Suppressor macrophage treated with lipopolysaccharide for 4 hours (primary cell): ENCODE measurements at regions not wholly inside any gene's neighbourhood (a gene's known extent, or its start where the extent isn't known, plus 50 kb on each side); places are given as distances from the start of the nearest gene placed in this dataset.
A peak's percentile ranks its signal among the peaks of the same experiment; 100 is the strongest.

Experiments
- DNase-seq: peaks from one replicate; pipeline ENCODE4 v3.0.0-alpha.2; 2020

DNA sequence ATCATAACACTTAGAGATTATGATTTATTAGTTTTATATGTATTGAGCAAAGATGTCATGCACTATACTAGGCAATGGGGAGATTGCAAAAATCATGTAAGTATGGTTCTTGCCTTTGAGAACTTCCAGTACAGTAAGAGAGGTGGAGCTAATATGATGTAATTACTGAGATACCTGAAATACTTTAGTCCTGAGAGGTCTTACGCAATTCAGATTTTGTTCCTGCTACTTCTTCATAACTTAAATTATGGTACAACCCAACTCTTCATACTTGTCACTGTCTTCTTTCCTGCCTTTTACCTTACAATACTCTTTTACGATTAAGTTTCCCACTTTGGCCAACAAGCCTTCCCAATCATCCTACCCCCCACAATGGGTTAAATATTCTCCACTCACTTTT, 564.2 kb upstream of the PITX2 start:
- no peak for DNase-seq

DNA sequence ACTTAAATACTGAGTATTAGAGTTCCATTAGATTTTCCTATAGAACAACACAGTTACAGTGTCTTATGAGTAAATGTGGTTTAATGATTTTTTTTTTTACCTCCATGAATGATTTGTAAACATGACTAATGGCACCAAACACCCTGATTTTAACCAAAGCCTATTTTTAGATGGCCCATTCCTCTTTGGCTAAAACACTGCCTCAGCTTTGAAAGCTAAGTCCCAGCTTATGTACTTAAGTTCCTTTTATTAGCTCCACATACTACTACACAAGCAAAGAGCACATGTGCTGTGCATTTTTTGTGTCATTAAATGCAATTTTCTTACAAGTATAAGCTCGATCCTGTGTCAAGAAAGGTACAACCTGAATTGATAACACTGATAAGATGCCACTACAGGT, 575.6 kb upstream of the PITX2 start:
- DNase-seq: no peak

DNA sequence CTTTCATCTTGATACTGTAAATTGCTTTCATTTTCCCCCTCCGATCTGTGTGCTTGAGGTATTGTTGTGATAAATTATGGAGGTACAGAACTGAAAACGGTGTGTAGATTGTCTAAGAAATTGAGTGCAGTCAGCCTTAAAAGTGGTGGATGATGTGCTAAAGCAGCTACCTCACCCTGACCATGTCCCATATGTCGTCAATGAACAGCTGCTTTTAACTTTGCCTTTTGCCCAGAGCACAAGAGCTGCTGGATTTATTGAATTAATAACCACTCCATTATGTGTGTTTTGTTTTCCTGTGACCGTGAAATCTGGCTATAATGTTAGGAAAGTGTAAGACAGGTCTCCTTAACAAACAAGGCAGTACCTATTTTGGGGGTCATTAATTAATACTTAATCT, 581.9 kb upstream of the PITX2 start:
- no peak for DNase-seq

DNA sequence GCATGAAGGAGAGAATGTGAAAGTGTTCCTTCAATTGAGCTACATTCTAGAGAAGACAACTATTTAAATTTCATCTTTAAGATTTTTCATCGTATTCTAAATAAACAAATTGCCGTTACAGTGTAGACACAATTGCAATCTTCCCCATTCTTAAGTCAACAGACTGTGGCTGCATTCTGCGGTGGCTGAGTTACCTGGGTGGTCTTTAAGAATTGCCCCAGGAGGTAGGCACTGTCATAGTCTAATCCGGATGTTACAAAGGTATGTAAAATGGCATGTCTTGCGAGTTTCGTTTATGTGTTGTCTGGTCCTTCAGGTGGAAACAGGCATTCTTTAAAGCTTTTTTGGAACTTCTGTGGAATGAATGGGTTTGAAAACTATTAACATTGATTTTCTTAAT, 586.1 kb upstream of the PITX2 start:
- no peak for DNase-seq

DNA sequence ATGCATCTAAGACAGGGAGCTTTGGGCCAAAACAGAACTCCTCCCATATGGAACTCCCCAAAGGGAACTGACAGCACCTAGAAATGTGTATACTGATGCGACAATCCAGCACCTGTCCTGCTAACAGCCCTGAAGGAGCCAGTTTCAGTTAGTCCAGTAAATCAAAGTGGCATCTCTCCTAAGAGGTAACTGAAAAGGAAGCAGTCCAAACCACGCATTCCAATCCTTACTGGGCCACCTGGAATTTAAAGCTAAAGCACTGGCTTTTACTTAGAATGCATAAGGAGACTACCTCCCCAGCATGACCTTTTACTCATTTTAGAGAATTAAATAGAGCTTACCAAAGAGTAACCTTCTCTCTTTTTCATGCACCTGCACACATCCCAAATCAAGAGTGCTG, 586.8 kb upstream of the PITX2 start:
- DNase-seq: no peak

DNA sequence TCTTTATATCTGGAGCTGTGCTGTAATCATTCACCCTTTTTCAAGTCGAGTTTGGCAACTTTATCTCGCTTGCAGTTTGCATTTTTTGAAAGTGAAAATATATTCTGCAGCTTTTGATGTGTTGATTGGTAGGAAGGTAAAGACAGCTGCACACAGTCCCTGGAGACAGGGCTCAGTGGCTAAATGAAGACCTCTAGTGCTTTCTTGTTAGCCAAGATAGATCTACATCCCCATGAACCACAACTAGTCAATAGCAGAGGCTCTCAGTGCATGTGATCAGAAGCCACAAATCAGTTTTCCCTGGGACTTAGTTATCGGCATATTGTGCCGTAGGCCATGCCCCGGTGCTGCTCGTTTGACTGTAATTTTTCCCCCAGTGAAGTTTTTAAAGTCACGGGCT, 587.7 kb upstream of the PITX2 start:
- no peak for DNase-seq

DNA sequence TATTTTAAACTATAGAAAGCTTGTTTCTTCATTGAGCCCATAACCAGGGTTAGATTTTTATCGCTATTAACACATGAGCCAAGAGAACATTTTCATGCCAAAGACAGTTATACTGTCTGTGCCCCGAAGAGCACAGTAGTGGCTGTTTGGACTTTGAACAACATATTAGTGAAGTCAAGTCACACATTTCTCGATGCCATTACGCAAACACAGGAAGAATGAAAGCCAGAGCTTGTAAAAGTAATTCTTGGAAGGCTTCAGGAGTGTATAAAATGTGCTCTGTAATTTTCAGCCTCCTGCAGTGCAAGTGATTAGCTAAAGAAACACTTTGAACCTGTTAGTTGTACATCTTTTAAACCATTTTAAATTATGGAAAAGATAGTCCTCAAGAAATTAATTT, 590.7 kb upstream of the PITX2 start:
- DNase-seq: no peak

DNA sequence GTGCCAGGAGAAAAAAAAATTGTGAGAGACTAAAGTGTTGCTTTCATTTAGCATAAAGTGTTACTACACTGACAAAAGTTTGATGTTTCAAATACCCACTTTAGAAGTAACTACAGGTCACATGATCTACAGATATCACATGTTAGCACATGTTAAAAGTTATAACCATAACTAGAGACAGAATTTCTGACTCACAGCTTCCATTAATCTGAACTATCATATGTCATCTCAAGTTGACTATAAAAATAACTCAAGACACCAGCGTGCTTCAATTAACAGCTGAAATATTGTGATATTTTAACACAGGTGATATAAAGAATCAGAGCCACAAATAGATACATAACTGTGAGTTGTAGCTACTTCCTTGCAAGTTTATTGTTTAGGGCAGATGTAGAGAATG, 591.5 kb upstream of the PITX2 start:
- no peak for DNase-seq

DNA sequence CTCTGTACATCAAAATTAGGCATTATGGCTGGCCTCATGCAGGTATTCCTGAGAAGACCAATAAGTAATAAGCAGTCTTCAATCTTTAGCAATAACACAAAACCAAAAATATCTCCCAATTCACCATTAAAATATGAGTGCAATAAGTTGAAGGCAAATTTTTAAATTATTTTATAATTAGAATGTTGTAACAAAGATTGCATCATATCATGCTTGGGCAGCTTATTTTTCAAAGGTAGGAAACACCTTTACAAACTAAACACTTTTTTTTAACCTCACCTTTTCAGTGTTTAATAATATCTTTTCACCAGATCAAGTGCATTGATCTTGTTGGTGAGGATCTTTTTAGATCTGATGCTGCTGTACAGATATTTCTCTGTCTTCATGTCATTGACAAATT, 592.9 kb upstream of the PITX2 start:
- no peak for DNase-seq

DNA sequence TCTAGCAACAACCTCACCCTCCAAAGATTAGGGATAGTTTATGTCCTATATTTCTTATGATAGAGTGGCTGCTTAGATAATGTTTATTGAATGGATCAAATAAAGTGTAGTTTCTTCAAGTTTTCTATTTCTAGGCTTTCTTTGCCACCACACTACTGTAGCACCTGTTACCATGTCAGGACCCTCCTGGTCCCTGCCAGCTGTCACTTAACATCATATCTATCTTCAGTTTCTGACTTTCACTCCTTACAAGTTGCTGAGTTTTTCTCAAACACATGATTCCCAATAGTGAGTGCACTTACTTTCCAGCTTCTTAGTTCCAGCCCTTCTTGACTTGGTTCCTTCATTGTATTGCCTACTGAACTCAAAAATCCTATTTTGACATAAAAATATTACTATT, 593.9 kb upstream of the PITX2 start:
- DNase-seq: no peak

DNA sequence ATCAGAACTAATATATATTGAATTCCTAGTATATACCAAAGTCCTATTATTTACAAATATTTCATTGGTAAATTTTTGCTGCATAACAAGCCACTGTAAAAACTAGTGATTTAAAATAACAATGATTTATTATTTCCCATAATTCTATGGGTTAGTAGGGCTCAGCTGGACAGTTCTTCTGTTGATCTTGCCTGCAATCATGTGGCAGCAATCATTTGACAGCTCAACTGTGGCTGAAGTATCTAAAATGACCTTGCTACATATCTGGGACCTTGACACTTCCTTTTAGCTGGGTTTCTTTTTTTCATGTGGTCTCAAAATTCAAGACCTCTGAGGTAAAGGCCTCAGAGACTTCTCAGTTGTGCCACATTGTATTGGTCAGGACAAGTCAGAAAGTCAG, 598.5 kb upstream of the PITX2 start:
- no peak for DNase-seq

DNA sequence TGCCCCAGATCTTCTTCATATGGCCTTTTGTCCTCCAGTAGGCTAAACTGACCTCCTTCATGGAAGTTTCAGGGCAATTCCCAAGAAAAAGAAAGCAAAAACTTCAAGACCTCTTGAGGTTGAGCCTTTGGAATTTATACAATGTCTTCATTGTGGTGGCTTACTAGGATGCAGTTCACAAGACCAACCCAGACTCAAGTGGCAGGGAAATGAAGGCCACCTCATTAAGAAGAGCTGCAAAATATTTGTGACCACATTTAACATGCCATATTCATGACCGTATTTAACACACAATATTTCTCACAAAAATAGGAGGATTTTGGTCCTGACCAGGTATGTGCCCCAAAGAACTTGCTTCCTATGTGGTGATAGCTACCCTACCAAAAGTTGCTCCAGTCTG, 605.5 kb upstream of the PITX2 start:
- DNase-seq: no peak

DNA sequence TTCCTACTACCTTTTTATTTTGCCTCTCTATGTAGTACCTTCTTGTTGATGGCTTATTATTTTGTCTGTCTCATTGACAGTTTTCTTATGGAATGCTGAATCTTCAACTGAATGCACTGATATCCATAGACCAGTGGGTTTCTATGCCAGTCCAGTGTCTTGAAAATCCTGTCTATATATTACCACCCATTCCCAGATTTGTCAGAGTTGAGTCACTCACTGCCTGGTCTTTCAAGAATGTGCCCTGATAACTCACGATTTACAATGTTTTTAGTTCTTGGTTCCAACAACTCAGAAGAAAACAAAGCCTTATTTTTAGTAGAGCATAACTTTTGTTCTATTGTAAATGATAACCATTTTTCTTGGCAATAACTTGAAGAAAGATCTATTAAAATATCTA, 606.0 kb upstream of the PITX2 start:
- DNase-seq: no peak

DNA sequence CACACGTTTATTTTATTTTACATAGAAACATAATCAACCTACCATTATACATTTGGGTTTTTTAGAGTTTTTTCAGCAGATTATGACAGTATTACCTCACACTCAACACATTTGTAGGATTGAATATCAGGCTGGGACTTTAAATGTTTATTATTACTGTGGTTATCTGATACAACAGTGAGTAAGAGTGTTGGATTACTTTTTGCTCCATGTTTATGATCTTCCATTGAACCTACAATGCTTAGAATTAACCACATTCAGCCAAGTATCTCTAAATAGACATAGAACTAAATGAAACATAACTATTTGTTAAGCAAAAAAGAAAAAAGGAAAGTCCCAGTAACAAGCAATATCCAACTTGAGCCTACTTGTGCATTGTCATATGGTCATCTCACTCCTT, 607.4 kb upstream of the PITX2 start:
- DNase-seq: no peak

DNA sequence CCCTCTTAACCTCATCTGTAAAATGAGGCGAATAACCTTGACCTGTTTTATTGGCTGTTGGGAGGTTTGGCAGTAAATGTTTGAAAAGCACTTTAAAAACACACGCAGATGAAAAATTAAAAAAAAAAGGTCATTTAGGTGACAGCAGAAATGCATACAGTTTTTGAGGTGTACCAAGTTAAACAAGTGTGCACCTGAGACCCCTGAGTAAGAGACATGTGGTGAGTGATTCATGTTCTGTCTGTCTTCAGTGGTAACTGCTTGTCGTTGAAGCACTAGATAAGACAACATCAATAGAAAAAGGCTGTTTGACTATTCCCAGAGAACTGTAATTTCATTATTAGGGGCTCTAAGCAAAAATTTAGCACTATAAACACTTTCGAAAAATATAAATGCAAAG, 608.4 kb upstream of the PITX2 start:
- no peak for DNase-seq

DNA sequence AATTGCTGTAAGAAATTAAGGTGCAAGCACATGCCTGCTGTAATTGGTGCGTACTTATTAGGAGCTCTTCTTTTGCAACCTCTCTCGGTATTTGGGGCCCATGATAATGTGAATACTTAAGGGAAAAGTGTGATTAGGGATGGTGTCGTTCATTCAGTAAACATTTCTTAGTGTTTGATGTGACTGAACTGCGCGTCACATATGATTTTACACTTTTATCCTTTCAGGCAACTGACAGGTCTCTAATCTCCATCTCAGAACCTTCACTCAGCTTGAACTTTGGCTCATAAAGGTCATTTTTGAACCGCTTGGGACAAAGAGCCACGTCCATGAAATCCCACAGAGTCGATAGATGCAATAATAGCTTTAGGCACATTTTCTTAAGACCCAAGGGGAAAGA, 612.1 kb upstream of the PITX2 start:
- no peak for DNase-seq

DNA sequence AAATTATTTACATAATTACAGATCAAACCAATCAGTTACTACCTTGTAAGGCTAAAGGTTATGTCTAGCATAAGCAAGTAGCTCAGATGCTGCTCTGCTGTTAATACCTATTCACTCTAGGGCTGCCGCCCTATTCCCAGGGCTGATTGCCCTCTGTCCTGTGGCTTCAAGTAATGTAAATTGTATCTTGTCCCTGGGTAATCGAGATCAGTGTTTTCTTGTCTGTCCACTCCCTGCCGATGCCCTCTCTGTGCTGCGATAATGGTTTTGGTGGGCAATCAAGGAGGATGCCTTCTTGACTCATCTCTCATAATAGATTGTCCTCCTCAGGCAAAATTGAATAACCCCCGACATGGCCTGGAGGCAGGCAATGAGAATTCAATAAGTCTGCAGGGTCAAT, 641.0 kb upstream of the PITX2 start:
- DNase-seq: no peak

DNA sequence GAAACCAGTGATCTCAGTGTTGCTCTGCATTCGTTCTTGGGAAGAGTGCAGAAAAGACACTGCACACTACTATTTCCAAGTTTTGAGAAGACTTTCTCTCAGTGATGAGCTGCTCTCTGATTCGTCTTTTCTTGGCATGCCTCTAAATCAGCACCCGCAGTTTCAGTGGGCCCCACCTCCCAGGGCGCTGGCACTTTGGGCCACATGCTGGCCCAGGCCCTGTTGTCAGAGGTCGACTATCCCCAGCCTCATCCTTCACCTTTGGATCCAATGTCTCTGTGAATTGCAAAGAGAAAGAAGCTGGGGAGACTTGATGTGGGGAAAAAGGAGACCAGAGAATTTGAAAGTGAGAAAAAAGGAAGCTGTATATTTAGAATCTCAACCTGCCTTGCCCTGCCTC, 644.1 kb upstream of the PITX2 start:
- no peak for DNase-seq

DNA sequence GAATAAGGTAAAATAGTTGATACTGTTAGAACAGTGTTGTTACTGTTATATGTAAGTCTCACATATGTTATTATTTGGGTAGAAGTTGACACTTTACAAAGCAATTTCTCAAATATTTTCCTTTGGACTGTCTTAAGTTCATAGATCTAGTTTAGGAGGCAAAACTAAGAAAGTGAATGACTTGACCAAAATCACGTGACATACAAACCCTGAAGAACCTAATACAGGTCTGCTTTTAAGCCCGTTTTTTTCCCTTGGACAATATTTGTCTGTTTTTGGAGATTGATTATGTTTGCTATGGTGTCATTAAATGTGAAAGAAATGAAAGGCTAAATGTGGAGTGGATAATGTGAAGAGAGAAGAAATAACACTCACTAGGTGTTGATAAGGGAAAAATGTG, 644.9 kb upstream of the PITX2 start:
- no peak for DNase-seq

DNA sequence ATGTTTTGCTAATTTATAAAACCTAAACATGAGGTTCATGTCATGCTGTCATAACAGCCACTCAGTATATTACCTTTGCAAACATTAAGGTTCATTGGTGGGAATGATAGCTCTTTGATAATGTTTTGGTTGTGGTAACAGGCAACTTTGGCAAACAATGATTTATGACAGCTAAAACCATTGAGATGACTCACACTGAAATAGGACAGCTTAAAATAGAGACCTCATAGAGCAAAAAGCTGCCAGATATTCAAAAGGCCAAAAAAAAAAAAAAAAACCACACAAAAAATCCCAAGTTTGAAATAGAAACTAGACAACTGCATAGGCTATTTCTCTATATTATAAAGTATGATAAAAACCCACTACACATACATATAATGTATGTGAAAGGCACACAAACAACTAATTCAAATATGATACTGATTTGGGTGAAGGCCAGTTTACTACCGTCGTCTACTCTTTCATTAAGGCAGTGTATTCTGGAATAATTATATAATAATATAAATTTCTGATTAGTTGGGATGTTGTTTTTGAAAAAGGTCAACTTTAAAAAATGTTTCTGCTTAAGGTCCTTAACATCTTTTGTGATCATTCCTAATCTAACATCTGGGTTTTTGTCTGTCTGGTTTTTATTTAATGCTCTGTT, 646.0 kb upstream of the PITX2 start:
- no peak for DNase-seq

DNA sequence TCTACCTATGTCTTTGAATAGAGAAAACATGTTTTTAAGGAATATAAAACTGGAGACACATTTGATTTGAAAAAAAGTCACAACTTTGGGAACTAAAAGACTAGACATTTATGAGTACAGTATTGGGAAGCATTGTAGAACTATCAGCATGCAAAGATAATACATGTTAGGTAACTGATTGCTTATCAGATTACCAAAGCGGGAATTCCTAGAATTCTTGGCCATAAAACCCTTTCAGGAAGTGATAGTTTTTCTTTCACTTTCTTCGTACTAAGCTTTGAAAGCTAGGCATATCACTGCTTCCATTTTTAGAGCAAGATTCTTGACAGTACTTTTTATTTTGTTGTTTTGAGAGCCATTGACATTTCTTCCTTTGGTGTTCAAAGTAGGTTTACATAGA, 646.6 kb upstream of the PITX2 start:
- DNase-seq: no peak

DNA sequence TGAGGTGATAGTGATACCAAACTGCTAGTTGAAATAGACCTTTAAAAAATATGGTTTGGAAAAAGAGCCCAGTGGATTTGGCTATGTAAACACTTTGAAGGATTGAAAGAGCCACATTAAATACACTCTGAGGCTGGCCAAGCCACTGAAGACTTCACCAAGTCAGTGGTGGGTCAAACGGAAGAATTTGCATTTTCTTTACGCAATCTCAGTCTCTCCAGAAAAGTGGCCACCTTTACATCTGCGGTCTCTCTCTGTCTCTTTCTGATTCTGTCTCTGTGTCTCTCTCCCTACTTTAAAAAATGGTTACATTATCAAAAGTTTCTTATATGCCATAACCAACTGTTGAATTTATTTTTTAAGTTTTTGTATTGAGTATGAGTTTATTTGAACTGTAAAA, 651.2 kb upstream of the PITX2 start:
- DNase-seq: no peak

DNA sequence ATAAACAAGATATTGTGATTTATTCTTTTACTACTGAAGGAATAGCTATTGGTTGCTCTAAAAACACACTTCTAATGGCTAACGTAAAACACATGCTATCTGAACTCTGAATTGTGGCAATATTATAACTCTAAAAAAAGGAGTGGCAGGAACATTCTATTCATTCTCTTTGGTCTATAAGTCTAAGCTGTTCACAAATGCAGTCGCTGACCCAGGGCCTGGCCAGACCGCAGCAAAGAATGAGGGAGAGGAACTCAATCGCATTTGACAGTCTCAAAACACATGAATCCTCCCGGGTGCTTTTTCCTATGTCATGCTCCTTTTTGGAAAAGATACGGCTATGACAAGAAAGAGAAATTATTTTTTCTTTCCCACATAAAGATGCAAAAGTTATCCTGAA, 651.6 kb upstream of the PITX2 start:
- DNase-seq: no peak

DNA sequence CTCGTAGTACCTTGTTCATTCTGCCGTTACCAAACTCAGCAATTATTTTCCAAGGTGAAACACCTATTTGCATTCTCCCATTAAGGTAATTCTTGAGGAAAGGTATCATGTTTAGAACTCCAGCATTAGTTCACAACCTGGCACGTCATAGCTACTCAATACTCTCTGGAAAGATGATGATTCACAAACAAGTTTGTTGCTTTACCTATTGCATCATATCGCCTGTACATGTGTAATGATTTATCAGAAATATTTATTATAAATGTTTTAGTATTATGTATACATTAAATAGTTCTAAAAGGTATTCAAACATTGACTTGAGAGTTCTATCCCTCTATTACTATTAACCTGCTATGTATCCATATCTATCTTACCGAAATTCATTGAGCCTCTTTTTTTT, 658.3 kb upstream of the PITX2 start:
- no peak for DNase-seq

DNA sequence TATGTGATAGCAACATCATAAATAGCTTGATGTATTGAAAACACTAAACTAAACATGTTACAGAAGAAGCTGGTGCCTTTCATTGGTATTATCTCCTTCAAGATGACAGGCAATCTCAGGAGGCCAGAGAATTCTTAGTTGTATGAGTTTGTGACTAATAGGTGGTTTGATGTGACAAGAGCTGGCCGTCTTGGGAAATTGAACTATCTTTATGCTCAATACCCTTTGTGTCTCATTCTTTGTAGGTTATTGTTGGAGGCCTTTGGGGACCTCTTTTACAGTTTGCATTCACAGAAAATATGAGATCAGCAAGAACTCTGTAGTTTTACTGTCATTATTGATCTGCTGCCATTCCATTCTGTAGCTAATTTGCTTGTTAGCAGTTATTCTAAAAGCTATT, 659.2 kb upstream of the PITX2 start:
- DNase-seq: no peak

DNA sequence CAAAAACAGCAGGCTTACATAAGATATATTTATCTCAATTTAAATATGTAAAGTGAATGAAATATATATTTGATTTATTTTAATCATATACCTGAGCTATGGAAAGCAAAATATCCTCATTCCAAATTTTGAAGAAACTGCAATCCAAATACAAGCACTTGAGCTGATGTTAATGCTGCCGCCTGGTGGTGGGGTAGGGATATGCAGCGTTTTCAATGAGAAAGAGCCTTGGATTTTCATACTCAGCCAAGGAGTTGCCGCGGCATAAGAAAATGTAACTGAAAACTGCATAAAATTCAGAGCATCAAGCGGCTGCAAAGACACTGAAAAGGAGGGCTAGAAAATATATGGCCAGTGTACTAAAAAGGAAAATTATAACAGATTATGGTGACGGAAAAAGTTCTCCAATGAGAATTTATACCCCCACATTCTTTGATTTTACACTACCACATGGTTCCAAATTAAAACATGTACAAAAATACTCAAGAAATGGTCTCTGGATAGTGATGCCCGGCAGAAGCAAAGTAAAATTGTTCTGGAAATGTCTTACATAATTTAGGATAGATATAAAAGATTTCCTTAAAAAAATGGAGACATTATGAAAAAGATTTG, 660.3 kb upstream of the PITX2 start:
- peak; percentile 60 for DNase-seq
